ENCODE measurements at regions not wholly inside any gene's neighbourhood (a gene's known extent, or its start where the extent isn't known, plus 50 kb on each side); places are given as distances from the start of the nearest gene placed in this dataset.

DNA sequence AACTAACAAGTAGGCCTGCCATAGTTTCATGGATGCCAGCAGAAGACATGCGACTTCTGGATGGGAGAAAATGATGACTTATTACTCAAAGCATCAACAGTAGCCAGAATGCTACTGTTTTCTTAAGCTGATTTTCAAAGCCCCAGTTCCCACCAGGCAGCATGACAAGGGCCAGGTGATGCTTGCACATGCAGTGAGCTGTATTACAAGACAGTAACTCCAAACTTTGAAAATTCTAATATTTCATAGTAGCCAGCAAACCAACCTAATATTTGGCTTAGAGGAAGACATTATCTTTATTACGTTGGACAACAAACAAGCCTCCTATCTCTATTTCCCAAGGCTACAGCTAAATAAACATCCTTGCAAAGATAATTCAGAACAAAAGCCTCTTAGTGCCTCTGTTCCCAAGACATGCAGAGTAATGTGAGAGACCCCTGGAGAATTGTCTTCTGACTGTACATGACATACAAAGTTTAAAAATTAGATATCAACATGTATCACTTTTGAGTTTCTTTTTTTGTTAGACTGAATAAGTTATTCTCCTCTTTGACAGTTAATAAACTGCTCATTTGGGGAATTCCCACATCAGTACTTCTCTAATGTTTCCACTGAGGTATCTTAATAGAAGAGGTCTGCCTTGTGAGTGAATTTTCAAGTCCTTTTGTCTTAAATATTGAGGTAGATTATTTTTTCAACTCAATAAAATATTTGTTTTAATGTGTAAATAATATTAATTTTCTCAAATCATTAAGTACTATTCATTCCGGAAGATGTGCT is 367.6 kb upstream of the CWC22 start:
- Histone ChIP-seq H3K27me3 (ENCODE audit: control insufficient read depth, insufficient read depth, low read length) (no peaks in the 10 kb centered on the region), H3K4me2 (ENCODE audit: low read length) (no peak overlapping the region), H3K9ac (ENCODE audit: low read depth, low read length) (no peak overlapping the region), H3K9me3 (replicated peaks; ENCODE audit: low read length) (no peaks in the 10 kb centered on the region), H3K36me3 (ENCODE audit: insufficient read depth, low read length) (no peaks in the 10 kb centered on the region), H3K4me3 (ENCODE audit: low read length) (no peak overlapping the region), H3K4me1 (ENCODE audit: control insufficient read depth, insufficient read depth, low read length) (no peaks in the 10 kb centered on the region)

DNA sequence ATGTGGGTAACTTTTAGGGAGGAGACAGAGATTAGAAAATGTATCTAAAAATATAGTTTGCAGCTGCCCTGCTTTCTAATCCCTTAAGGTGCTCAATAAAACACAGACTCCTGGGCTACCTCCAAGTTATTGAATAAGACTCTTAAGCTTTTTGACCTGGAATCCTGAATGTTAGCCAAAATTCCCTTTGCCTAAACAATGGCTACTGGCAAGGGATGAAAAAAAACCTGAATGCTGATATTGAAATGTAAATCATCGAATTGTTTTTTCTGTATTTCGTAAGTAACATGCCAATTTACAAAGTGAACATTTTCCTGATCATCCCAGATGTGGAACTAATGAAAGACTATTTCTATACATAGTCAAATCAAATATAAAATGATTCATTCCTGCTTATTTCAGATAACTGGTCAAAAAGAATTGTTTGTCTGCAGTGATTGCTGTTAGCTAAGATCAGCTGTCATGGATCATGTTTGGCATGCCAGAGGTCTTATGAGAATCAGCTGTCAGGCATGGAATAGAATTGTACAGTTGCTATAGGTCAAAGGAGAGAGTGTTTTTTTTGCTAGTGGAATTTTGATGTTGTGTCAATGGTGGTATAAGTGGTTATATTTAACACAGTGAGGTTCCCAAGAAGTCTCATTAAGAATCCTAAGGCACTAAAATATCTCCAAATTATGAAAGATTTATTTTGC is 363.6 kb upstream of the CWC22 start:
- Histone ChIP-seq H3K27me3 (ENCODE audit: control insufficient read depth, insufficient read depth, low read length) (no peaks in the 10 kb centered on the region), H3K4me3 (ENCODE audit: low read length) (no peak overlapping the region), H3K4me2 (ENCODE audit: low read length) (no peak overlapping the region), H3K9ac (ENCODE audit: low read depth, low read length) (no peak overlapping the region), H3K36me3 (ENCODE audit: insufficient read depth, low read length) (no peaks in the 10 kb centered on the region), H3K4me1 (ENCODE audit: control insufficient read depth, insufficient read depth, low read length) (no peaks in the 10 kb centered on the region), H3K9me3 (replicated peaks; ENCODE audit: low read length) (no peaks in the 10 kb centered on the region)

DNA sequence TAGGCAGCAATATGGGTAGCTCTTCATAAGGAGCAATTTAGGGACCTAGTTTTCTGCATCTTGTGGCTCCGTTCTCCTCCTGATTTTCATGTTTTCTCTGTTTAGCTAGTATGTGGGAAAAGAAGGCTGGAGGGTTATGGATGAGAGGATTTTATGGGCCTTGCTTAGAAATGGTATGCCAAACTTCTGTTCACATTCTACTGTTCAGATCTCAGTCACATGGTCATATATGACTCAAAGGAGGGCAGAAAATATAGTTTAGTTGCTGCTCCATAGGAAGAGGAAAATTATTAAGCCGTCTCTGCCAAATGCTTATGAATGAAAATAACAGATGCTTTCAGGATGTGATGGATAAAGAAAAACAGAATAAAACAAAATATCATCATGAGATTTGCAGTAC is 361.8 kb upstream of the CWC22 start:
- H3K9me3 ChIP-seq (replicated peaks; ENCODE audit: low read length): no peaks in the 10 kb centered on the region
- H3K36me3 ChIP-seq (ENCODE audit: insufficient read depth, low read length): no peaks in the 10 kb centered on the region
- no peaks in the 10 kb centered on the region for H3K4me1 ChIP-seq (ENCODE audit: control insufficient read depth, insufficient read depth, low read length)
- no peak overlapping the region for H3K4me3 ChIP-seq (ENCODE audit: low read length)
- H3K4me2 ChIP-seq (ENCODE audit: low read length): no peak overlapping the region
- no peaks in the 10 kb centered on the region for H3K27me3 ChIP-seq (ENCODE audit: control insufficient read depth, insufficient read depth, low read length)
- no peak overlapping the region for H3K9ac ChIP-seq (ENCODE audit: low read depth, low read length)

DNA sequence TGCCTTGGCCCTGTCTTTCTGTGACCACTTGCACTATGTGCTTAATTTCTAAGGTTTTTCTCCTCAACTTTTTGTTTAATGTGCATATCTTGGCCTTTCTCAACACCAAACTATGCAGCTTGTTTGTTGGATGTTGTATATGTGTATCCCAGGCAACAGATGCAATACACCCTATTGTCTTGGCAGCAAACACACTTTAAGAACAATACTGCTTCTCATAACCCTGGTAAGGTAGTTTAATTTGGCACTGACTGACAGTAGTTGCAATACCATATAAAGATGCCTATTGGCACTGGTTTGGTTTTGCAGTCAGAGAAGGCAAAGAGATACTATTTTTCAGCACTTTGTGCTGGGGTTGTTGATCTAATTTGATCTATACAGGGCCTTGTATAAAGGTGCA is 360.7 kb upstream of the CWC22 start:
- no peak overlapping the region for H3K9ac ChIP-seq (ENCODE audit: low read depth, low read length)
- H3K4me1 ChIP-seq (ENCODE audit: control insufficient read depth, insufficient read depth, low read length): no peaks in the 10 kb centered on the region
- H3K36me3 ChIP-seq (ENCODE audit: insufficient read depth, low read length): no peaks in the 10 kb centered on the region
- no peak overlapping the region for H3K4me2 ChIP-seq (ENCODE audit: low read length)
- no peak overlapping the region for H3K4me3 ChIP-seq (ENCODE audit: low read length)
- no peaks in the 10 kb centered on the region for H3K27me3 ChIP-seq (ENCODE audit: control insufficient read depth, insufficient read depth, low read length)
- no peaks in the 10 kb centered on the region for H3K9me3 ChIP-seq (replicated peaks; ENCODE audit: low read length)

DNA sequence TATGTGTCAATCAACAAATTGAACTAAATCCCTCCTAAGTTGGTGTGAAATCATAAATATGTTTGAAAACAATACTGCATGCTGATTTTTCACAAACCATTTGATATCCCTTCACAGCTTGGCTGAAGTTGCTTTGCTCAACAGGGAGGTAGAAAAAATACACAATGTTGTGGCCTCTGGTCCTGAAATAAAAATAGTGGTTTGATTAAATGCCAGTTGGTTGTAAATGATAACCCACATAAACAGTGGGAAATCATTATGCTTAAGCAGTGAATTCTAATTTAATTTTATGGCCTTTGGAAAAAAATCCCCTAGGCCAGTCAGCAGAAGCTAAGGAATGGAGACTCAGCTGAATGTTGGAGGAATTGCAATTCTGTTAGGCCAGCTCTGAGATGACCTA is 359.4 kb upstream of the CWC22 start:
- H3K9me3 ChIP-seq (replicated peaks; ENCODE audit: low read length): no peaks in the 10 kb centered on the region
- no peaks in the 10 kb centered on the region for H3K36me3 ChIP-seq (ENCODE audit: insufficient read depth, low read length)
- no peak overlapping the region for H3K9ac ChIP-seq (ENCODE audit: low read depth, low read length)
- no peak overlapping the region for H3K4me3 ChIP-seq (ENCODE audit: low read length)
- no peaks in the 10 kb centered on the region for H3K4me1 ChIP-seq (ENCODE audit: control insufficient read depth, insufficient read depth, low read length)
- H3K27me3 ChIP-seq (ENCODE audit: control insufficient read depth, insufficient read depth, low read length): no peaks in the 10 kb centered on the region
- H3K4me2 ChIP-seq (ENCODE audit: low read length): no peak overlapping the region

DNA sequence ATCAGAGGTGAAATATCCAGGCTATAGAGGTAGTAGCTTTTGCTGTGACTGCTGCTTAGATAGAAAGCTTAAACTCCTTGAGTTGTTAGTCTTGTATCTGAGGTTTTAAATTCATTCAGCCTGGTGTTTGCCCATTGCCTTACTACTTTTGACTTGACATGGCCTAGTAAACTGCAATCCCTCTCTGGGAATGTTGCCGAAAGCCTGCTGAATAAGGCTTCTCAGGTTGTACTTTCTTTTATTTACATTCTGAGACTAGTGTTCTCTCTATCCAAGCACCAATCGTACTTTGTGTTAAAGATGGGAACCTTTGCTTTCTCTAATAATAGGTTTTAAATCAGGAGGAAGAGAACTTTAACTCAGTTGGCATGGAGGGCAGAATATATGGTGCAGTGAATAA is 357.6 kb upstream of the CWC22 start:
- H3K4me1 ChIP-seq (ENCODE audit: control insufficient read depth, insufficient read depth, low read length): no peaks in the 10 kb centered on the region
- no peaks in the 10 kb centered on the region for H3K9me3 ChIP-seq (replicated peaks; ENCODE audit: low read length)
- H3K4me3 ChIP-seq (ENCODE audit: low read length): no peak overlapping the region
- no peak overlapping the region for H3K4me2 ChIP-seq (ENCODE audit: low read length)
- H3K9ac ChIP-seq (ENCODE audit: low read depth, low read length): no peak overlapping the region
- no peaks in the 10 kb centered on the region for H3K27me3 ChIP-seq (ENCODE audit: control insufficient read depth, insufficient read depth, low read length)
- H3K36me3 ChIP-seq (ENCODE audit: insufficient read depth, low read length): no peaks in the 10 kb centered on the region

DNA sequence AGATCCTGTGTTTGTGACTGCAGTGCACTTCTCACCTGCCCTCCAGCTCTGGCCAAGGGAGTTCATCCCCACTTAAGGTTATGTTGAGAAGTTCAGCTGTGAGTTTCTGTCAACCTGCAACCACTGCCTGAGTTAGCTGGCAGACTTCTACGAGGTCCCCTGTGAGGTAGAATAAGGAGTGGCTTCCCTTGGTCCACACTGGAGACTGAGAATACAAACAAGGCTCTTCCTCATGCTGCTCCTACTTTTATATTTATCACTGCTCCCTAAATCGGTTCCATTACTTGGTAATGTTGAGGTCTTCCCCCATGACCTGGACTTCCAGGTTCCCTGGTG is 353.2 kb upstream of the CWC22 start:
- Histone ChIP-seq H3K27me3 (ENCODE audit: control insufficient read depth, insufficient read depth, low read length) (no peaks in the 10 kb centered on the region), H3K9me3 (replicated peaks; ENCODE audit: low read length) (no peaks in the 10 kb centered on the region), H3K9ac (ENCODE audit: low read depth, low read length) (no peak overlapping the region), H3K4me1 (ENCODE audit: control insufficient read depth, insufficient read depth, low read length) (no peaks in the 10 kb centered on the region), H3K4me3 (ENCODE audit: low read length) (no peak overlapping the region), H3K36me3 (ENCODE audit: insufficient read depth, low read length) (no peaks in the 10 kb centered on the region), H3K4me2 (ENCODE audit: low read length) (no peak overlapping the region)

DNA sequence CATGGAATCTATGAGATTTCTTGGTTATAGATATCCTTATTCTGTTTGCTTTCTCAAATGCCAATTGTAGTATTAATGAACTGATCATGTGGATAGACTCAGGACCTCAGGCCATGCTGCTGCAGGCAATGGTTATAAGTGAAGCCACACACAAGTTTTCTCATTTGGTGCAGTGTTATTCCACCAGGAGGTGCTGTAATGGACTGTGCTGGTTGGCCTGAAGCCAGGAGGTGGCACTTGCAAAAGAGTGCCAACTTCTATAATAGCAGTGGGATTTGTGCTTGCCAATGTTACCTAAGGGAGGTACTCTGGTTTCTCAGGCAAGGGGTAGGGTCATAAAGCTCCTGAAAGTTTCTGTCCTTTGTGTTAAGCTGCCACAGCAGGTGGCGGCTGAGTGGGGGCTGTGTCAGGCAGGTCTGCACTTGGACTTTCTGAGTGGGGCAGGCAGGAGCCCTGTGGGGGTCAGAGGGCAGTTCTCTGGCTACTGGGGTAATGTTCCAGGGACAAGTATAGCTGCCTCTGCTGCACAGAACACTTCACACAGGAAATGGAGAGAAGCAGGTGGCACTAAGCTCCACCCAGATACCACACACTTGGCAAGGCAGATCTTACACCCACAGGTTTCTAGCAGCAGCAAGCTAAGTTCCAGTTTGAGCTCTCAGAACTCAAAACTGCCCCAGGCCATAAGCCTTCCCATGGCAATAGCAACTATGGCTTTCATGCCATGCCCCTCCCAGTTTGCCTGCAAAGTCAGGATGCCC is 352.6 kb upstream of the CWC22 start:
- Histone ChIP-seq H3K36me3 (ENCODE audit: insufficient read depth, low read length) (no peaks in the 10 kb centered on the region), H3K4me3 (ENCODE audit: low read length) (no peak overlapping the region), H3K27me3 (ENCODE audit: control insufficient read depth, insufficient read depth, low read length) (no peaks in the 10 kb centered on the region), H3K4me2 (ENCODE audit: low read length) (no peak overlapping the region), H3K4me1 (ENCODE audit: control insufficient read depth, insufficient read depth, low read length) (no peaks in the 10 kb centered on the region), H3K9me3 (replicated peaks; ENCODE audit: low read length) (no peaks in the 10 kb centered on the region), H3K9ac (ENCODE audit: low read depth, low read length) (no peak overlapping the region)

DNA sequence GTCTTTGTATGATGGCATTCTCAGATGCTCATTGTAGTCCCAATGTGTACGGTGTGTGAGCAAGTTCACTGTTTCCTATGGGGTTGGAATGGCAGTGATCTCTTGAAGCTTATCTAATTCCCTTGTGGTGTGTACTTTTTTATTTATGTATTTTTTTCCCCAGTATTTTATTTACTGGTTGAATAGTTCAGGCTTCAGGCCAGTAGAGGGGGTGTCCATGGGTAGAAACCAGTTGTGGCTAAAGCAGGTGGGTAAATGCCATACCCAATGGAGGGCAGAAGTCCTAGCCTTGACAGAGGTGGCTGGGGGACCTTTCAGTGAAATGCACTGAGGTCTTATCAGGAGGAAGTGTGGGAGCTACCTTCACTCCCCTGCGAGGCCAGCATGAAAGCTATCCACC is 351.4 kb upstream of the CWC22 start:
- no peak overlapping the region for H3K4me2 ChIP-seq (ENCODE audit: low read length)
- no peak overlapping the region for H3K4me3 ChIP-seq (ENCODE audit: low read length)
- no peaks in the 10 kb centered on the region for H3K9me3 ChIP-seq (replicated peaks; ENCODE audit: low read length)
- no peaks in the 10 kb centered on the region for H3K4me1 ChIP-seq (ENCODE audit: control insufficient read depth, insufficient read depth, low read length)
- no peak overlapping the region for H3K9ac ChIP-seq (ENCODE audit: low read depth, low read length)
- no peaks in the 10 kb centered on the region for H3K36me3 ChIP-seq (ENCODE audit: insufficient read depth, low read length)
- H3K27me3 ChIP-seq (ENCODE audit: control insufficient read depth, insufficient read depth, low read length): no peaks in the 10 kb centered on the region

DNA sequence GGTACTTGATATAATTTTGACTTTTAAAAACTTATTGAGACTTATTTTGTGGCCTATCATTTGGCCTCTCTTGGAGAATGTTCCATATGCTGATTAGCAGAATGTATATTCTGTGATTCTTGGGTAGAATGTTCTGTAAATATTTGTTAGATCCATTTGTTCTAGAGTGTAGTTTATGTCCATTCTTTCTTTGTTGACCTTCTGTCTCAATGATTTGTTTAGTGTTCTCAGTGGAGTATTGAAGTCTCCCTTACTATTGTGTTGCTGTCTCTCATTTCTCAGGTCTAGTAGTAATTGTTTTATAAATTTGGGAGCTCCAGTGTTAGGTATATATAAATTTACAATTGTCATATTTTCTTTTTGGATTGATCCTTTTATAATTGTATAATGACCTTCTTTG is 349.6 kb upstream of the CWC22 start:
- Histone ChIP-seq H3K4me3 (ENCODE audit: low read length) (no peak overlapping the region), H3K9ac (ENCODE audit: low read depth, low read length) (no peak overlapping the region), H3K36me3 (ENCODE audit: insufficient read depth, low read length) (no peaks in the 10 kb centered on the region), H3K27me3 (ENCODE audit: control insufficient read depth, insufficient read depth, low read length) (no peaks in the 10 kb centered on the region), H3K4me1 (ENCODE audit: control insufficient read depth, insufficient read depth, low read length) (no peaks in the 10 kb centered on the region), H3K9me3 (replicated peaks; ENCODE audit: low read length) (no peaks in the 10 kb centered on the region), H3K4me2 (ENCODE audit: low read length) (no peak overlapping the region)

DNA sequence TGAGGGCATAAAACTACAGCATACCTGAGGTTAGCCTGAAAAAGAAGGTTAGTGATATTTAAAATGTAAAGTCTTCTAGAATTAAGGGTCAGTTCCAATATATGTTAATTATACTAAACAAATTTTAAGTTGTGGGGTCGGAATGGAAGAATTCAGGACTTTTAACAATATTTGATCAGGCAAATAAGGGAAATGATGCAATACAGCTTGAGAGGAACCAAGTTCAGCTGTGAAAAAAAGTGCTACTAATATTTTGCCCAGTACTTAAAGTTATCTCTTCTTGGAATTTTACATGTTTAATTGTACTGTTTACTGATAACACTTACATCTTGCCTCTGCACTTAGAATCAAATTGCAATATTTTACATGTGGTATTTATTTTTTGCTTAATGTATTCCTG is 345.5 kb upstream of the CWC22 start:
- Histone ChIP-seq H3K4me3 (ENCODE audit: low read length) (no peak overlapping the region), H3K4me1 (ENCODE audit: control insufficient read depth, insufficient read depth, low read length) (no peaks in the 10 kb centered on the region), H3K27me3 (ENCODE audit: control insufficient read depth, insufficient read depth, low read length) (no peaks in the 10 kb centered on the region), H3K4me2 (ENCODE audit: low read length) (no peak overlapping the region), H3K9me3 (replicated peaks; ENCODE audit: low read length) (no peaks in the 10 kb centered on the region), H3K9ac (ENCODE audit: low read depth, low read length) (no peak overlapping the region), H3K36me3 (ENCODE audit: insufficient read depth, low read length) (no peaks in the 10 kb centered on the region)
